Suppressor macrophage (primary cell): ENCODE measurements at regions not wholly inside any gene's neighbourhood (a gene's known extent, or its start where the extent isn't known, plus 50 kb on each side); places are given as distances from the start of the nearest gene placed in this dataset.
A peak's percentile ranks its signal among the peaks of the same experiment; 100 is the strongest.

Experiments used
- DNase-seq, 4 experiments: peaks; one replicate each; pipeline ENCODE4 v3.0.0-alpha.2; 2020 to 2022

DNA sequence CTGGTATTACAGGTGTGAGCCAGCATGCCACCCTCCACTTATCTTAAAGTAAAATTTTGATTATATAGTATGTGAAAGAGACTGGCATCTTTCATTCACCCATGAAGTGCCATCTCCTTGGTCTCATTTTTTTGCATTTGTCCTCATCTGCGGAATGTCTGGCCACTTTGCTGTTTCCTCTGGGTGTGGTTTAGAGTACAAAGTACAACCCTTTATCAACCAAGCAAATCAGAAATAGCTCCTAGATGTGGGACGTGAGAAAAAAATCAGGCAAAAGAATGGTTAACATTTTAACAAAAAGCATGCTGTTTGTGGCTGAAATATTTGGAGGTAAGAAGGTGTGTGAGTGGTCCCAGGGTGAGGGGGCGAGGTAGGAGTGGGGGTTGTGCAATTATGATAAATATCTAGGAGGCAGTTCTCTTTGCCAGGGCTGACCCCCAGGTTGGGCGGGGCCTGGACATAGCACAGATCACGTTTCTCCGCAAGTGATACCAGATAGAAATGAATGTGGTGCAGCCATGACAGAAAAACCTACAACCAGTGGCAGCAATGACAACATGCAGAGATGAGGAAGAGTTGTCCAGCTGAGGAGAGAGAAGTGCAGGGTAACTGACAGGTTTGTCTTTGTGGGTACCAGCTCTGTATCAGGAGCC lies 115.8 kb upstream of the SERTAD2 start:
- DNase-seq = no peak

DNA sequence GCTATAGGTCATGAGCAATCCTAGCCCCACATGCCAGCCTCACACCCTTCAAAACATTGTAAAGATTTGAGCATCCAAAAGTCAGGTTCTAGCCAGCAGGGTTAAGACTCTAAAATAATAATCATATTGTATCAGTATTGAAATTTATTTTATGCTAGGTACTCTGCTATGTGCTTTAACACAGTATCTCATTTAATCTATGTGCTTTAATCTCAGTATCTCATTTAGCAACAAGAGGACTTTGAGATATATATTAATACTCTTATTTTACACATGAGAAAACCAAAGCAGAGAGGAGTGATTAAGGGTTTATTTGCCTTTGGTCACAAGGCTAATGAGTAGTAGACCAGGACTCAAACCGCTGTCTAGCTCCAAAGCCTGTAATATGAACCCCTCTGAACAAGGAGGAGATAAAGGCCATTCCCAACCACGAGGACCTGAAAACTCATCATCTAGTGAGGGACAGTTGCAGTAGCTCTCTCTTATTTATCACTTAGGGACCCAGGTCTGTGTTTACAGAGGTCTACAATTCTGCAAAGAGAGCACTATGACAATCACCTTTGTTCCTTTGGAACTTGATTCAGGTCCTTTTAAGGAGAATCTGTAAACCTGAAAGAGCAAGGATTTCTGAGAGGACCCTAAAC lies 116.5 kb upstream of the SERTAD2 start:
- DNase-seq = no peak

DNA sequence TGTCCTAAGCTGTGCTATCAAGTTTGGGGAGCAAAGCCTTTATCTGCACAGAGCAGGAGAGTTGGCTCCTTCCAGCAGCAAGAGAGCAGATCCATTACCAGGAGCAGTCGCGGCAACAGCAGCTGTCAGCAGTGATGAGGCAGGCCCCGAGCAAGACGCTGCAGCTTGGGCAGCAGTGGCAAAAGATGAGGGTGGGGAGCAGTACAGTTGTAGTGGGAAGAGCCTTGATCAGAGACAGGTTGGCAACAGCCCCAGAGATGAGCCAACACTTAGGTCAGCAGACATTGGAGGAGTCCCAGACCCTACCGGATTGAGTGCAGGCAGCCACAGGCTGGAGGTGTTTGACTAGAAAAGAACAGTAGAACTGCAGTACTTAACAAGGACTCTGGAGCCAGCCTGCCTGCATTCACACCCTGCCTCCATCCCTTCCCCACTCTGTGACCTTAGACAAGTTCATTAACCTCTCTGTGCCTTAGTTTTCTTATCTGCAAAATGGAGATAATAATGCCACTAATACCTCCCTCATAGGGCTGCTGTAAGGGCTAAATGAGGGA lies 117.1 kb upstream of the SERTAD2 start:
- no peak for DNase-seq

DNA sequence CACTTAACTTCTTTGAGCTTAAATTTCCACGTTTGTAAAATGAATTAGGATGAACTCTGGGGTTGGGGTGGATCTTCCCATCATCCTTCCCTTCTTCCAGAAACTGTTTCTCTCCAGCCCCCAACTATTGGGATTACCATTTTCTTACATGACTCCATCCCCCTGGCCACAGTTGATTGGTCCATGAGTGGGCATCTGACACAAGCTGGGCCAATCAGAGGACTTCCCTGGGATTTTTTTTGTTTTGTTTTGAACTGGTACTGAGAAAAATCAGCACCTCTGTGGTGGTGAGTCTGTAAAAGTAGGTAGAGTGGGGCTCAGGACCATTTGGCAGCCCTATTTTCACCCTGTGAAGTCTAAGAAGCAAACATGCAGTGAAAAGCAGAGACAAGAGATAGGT lies 118.0 kb upstream of the SERTAD2 start:
- no peak for DNase-seq

DNA sequence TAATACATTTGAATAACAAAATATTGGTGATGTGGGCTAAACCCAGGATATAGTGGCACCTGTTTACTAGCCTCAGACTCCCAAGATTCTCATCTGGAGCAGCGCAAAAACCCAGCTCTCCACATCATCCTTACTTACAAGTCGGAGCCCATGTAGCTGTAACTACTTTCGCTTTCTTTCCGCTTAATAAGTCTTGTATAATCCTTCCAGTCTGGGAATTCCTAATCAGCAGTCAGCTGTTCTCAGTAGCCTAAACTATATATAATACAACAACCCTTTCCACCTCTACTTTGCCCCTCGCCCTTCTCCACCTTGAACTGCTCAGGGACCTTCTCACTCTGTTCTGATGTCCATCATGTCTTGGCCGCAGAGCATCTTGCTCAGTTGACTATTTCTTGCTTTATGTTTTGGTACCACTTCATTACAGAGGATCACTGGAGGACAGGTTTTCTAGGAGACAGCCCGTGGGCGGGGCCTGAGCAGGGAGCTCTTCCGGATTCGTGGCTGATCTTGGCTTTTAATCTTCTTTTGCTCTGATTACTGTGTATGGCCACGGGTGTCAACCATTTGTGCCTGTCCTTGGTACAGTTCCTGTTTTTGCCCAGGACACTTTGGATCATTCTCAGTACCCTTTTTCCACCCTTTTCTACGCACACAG lies 119.9 kb upstream of the SERTAD2 start:
- no peak for DNase-seq

DNA sequence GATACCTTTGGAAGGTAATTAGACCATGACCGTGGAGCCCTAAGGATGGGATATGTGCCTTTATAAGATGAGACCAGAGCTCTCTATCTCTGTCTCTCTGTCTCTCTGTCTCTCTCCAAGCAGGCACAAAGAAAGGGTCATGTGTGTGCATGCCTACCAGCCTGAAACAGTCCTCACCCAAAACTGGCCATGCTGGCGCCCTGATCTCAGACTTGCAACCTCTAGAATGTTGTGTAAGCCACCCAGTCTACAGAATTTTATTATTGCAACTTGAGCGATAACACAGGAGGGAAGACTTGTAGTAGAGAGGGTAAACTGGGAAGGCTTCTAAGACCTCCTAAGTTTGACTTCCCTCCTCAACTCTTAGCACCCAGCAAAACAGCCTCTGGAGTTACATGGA lies 124.1 kb upstream of the SERTAD2 start:
- DNase-seq = no peak

DNA sequence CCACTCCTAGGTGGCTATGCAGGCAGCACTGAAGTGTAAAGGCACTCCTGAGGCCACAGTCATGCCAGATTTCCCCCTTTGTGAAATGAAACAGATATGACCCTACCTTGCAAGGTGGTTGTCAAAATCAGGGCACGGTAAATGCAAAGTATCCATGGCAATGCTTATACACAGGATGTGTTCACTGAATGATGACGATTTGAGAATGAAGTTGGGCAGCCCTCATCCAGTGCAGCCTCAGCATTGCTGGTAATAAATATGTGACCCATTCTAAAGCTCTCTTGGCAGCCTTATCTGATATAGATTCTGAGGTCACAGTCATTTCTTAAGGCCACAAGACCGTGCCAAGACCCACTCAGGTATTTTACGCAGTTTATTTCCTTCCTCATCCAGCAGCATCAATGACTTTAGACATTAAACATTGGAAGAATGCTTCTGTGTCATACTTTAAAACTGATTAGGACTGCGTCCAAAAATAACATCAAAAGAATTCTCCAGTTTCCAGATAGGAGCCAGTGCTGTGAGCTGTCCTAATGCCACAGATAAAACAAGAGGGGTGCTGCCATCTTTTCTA lies 125.5 kb upstream of the SERTAD2 start:
- no peak for DNase-seq

DNA sequence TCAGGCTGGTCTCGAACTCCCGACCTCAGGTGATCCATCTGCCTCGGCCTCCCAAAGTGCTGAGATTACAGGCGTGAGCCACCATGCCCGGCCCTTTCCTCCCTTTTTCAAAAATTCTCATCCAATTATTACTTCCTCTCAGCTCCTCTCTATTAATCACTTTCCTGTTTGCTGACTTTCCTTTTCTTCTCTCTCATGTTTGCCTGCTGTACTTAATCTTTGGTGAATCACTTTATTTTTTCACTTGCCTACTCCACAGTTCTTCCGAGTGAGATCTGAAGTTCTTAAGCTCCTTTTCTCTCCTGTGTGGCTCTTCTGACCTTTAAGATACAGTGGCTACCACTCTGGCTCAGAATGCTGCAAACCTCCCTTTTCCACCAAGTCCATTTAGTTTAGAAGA lies 126.3 kb upstream of the SERTAD2 start:
- DNase-seq = peak in 2 of 4 experiments; percentile 32 to 34

DNA sequence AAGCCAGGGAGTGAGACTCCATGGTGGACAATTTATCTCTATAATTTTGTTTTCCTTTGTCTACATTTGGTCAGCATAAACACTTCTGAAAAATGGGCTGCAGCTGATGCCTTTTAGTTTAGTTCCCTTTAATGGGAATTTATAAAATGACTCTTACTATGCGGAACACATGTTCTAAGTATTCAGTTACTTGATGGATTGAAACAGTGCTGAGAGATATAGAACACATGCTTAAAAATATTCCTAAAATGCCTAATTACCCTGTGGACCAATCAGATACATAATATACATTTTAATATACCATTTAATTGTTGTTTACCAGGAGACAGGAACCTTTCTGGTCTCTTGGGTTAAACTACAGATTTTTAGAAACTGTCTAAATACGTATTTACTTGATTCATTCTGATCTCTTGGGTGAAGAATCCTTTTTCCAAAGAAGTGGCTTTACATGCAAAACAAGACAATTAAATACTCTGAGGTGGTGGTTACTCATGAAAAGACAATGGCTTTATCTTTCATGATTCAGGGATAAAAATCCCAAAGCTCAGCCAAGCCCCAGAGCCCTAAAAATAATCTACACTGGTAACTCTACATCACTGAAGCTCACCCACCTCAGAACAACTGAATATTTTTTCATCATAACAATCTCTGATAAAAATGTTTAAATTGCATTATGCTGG lies 128.1 kb upstream of the SERTAD2 start:
- no peak for DNase-seq

DNA sequence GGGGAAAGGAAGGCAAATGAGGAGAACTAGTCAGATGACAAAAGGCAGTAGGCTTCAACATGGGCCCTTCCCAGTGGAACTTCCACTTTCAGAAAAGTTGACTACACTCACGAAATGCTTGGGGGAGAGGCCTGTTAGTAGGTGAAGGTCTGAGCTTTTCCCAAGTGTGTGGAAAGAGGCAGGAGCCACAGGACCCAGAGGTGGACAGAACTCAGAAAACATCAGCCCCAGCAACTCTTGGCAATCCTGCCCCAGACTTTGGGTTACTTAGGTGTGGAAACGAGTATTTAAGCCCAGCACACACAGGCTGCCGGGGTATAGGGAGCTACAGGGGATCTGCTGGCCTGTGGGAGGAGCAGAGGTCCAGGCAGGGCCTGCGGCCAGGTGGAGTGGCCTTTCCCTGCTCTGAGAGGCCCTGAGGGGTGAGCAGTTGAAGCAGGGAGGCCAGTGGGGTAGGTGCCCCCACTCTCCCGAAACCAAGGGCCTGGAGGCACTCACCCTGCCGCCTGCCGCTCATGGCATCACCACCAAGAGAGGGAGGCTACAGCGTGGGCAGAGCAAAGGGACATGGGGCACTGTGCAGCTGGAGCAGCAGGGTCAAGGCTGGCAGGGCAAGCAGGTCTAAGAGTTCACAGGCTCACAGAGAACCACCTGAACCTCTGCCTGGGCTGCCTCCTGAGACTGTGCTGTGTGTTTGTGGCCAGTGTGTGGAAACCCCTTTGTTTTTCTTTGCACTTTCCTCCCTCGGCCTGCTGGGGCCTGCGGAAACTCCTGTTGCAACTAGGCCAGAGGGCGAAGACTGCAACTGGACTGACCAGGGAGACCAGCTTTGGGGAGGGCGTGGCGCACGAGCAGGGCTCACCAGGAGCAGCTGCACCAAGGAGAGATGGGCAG lies 130.7 kb upstream of the SERTAD2 start:
- peak in 3 of 4 experiments; percentile 14 to 48 (median 30) for DNase-seq

DNA sequence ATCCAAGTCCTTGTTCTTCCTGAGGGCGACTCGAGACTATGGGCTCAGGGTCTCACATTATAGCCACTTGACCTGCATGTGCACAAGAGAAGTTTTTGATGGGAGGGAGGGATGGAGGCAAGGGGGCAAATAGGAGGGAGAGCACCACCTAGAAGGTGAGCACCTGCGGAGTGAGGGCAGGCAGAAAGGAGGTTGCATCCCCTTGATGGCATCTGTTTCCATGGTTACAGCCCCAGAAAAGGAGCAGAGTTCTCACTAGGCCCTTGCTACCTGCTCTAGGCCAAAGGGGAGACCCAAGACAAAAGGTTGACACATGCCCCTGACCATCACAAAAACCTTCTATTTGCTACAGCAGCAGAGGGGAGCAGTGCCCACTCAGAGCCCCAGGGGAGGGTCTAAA lies 131.5 kb upstream of the SERTAD2 start:
- DNase-seq = no peak

DNA sequence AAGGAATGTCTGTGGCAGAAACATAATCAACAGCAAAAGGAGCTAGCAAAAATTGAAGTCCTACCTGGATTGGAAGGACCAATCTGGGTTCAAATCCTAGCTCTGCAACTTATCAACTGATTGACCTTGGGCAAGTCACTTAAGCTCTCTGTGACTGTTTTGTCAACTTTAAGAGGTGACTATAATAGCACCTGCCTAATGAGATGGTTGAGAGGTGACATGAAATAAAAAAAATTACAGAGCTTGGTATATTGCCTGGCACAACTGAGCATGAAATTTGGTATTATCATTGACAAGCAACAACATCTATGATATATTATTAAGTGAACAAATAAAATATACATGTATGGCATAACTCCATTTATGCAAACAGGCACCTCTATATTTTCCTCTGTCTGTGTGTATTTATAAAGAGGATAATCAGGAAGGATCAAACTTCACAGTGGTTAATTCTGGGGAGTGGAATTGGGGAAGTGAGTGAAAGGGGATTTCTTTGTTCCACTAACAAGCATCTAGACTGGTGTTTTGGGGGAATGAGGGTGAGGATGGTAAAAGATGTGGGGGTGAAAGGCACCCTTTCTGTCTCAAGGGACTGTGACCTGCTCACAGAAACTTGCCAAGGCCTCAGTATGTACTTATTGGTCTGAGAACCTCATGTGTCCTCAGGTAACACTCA lies 132.8 kb upstream of the SERTAD2 start:
- DNase-seq = peak in 2 of 4 experiments; percentile 34 to 51

DNA sequence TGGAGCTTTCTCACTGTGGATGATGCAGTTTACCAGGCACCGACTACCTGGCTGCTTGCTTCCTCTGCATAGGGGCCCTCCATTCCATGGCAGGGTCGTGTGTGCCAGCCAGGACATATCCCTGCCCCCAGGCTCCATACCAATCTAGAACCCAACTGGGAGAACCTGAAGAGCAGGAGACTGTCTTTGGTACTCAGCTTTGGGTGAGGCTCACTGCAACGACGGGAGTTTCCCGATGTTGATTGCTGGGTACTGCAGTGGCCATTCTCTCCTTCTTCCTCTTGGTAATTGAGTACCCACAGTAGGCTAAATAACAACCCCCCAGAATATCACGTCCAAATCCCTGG lies 133.3 kb upstream of the SERTAD2 start:
- DNase-seq = no peak

DNA sequence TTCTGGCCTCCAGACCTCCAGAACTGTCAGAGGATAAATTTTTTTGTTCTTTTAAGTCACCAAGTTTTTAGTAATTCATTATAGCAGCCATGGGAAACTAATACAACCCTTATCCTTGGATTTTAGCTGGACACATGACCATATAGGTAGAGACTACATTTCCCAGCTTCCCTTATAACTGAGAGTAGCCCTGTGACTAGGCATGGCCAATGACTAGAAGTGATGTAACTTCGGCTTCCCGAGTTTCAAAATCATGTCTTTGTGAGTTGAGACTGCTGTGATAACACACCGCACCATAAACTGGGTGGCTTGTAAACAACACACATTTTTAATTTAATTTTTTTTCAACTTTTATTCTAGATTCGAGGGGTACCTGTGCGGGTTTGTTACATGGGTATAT lies 134.0 kb upstream of the SERTAD2 start:
- peak; percentile 23 to 76 (median 60) for DNase-seq

DNA sequence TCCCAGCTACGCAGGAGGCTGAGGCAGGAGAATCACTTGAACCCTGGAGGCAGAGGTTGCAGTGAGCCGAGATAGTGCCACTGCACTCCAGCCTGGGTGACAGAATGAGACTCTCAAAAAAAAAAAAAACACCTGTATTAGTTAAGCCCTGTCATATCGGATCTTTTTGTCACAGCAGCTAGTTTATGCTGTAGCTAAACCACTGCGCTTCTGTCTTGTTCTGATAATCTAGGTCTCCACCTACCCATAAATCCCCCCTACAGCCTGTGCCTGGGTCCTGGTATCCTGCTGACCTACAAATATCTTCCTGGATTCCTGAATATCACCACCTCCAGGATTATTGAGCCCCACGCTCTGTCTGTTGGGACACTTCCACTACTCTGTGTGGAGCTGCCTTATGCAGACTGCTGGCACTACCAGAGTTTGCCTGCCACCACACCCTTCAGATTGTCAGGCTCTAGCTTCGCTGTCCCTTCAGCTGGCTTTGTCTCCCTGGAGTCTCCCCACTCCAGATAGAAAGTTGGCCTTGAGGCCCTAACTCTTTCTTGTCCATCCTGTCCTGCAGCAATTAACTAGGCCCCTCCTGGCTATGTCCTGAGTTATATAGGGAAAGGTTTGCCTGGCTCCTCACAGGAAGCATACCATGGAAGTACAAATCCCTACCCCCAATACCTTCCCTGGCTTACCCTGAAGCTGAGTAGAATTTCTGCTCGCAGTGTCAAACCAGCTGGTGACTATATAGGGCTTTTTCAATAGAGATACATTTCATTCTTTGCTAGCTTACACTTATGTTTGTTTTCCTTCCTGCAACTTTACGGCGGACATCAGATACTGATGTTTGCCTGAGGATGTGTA lies 136.0 kb upstream of the SERTAD2 start:
- no peak for DNase-seq

DNA sequence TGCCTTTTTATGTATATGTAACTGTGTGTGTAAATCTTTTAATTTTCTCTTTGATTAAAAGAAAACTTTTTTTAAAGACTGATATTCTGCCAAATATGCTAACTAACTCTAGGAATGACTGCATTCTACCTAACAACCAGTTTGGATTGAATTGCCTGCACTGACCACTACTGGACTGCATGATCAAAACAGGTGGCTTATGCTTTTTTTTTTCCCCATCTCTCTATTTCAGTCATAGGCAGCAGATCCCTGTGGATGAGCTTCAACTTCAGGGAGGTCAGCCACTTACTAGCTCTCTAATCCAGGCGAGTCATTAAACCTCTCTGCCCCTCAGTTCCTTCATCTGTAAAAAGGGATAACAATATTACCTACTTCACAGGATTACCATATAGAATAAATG lies 138.6 kb upstream of the SERTAD2 start:
- no peak for DNase-seq

DNA sequence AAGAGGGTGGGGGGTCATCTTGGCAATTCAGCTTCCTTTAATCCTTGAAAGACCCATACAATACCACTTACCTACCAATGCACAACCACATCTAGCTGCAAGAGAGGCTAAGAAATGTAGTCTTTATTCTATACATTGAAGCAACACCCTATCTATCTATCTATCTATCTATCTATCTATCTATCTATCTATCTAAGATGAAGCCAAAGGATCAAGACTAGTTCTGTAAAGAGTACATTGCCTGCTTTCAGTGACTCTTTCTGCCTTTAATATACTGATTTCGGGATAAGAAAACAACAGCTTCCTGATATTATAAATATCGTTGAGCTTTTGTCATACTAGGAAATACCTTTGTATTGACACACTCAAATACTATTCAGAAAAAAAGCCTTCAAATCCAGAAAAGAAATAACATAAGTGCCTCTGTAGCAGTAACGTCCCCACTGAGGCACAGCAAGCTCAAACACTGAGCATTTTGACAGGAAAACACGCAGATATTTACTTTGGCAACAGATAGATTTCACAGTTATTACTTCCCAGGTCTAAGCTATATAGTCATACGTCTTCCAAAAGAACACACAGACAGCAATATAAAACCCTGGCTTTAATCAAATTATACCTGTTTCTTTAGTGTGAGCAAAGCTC lies 139.4 kb upstream of the SERTAD2 start:
- DNase-seq = no peak

DNA sequence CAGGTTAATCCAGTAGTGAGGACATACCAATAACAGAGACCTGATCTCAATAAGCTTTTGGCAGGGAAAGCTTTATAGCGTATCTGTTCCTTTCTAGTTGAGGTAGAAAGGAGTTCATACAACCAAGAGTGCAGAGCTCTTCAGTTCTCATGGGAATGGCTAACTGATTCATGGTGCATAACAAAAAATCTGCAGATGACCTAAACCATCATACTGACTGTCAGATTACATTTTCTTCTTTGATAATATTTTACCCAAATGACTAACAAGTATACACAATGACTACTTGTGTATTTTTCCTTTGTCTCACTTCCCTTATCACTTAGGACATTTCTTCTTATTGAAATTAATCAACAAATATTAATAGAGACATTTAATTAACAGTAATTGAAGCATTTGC lies 140.0 kb upstream of the SERTAD2 start:
- DNase-seq = no peak

DNA sequence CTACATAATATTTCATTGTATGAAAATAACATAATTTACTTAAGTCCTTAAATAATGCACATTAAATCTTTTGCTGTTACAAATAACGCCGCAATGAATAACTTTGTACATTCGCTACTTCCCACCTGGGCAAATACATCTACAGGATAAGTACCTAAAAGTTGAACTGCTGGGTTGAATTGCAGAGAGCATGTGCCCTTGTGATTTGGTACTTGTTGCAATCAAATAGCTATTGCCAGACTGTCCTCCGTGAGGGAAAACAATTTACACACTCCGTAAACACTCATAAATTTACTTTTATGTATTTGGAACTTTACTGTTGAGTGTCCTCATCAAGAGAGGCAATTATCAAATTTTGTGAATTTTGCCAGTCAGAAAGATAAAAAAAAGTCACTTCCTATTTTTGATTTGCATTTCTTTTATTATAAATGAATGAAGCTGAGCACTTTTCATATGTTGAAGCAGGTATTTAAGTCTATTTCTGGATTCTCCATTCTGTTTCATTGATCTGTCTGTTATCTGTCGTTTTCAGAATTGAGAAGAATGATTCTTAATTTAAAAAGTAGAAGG lies 140.8 kb upstream of the SERTAD2 start:
- DNase-seq = no peak
